Testis (tissue), 2 donors: ENCODE measurements at regions not wholly inside any gene's neighbourhood (a gene's known extent, or its start where the extent isn't known, plus 50 kb on each side); places are given as distances from the start of the nearest gene placed in this dataset.

Experiments used
- CTCF ChIP-seq, 3 experiments: fragments of 450-650 bp in 2 of 3; fragments of 200-600 bp in 1 of 3; sonication (generic) in 1 of 3; IDR thresholded peaks; one replicate each; pipeline ENCODE4 v1.5.1; 2016 to 2019; ENCODE audit warnings: antibody characterized with exemption in 3 of 3, mild to moderate bottlenecking in 2 of 3, moderate library complexity in 1 of 3
- POLR2A ChIP-seq: fragments of 450-650 bp; IDR thresholded peaks from one replicate; pipeline ENCODE4 v1.6.1; 2017; ENCODE audit warnings: antibody characterized with exemption, mild to moderate bottlenecking, moderate library complexity

GRCh38 chr9:118558026-118558425 lies 811.2 kb downstream of the BRINP1 start:
- no peak for TF ChIP-seq CTCF (IDR thresholded peaks at IDR 0.05)
- TF ChIP-seq POLR2A: no peak
